Esophagus (tissue), 2 donors: ENCODE measurements at regions not wholly inside any gene's neighbourhood (a gene's known extent, or its start where the extent isn't known, plus 50 kb on each side); places are given as distances from the start of the nearest gene placed in this dataset.

Experiments used
- H3K27ac ChIP-seq, 2 donors: one replicate each; pipeline ENCODE4 v1.5.1; 2013; ENCODE audit warnings: low read depth in 2 of 2, mild to moderate bottlenecking in 2 of 2, inconsistent platforms in 1 of 2, low read length in 1 of 2, moderate library complexity in 1 of 2
- H3K27me3 ChIP-seq, 2 donors: one replicate each; pipeline ENCODE4 v1.6.1; 2013; ENCODE audit warnings: low read length in 2 of 2, control low read depth in 1 of 2, mild to moderate bottlenecking in 1 of 2; ENCODE audit not compliant: insufficient read depth in 2 of 2, control insufficient read depth in 1 of 2
- H3K36me3 ChIP-seq, 2 donors: one replicate each; pipeline ENCODE4 v1.6.1; 2013; ENCODE audit warnings: low read length in 1 of 2; ENCODE audit not compliant: control insufficient read depth in 2 of 2, insufficient read depth in 2 of 2
- H3K4me1 ChIP-seq, 2 donors: one replicate each; pipeline ENCODE4 v1.6.1; 2013; ENCODE audit warnings: low read length in 1 of 2; ENCODE audit not compliant: control insufficient read depth in 2 of 2, insufficient read depth in 2 of 2
- H3K4me3 ChIP-seq, 2 donors: one replicate each; pipeline ENCODE4 v1.5.1; 2013; ENCODE audit warnings: low read length in 2 of 2, mild to moderate bottlenecking in 2 of 2, low read depth in 1 of 2, moderate library complexity in 1 of 2
- H3K9me3 ChIP-seq, 2 donors: one replicate each; pipeline ENCODE4 v1.6.1; 2013; ENCODE audit warnings: mild to moderate bottlenecking in 2 of 2, low read depth in 1 of 2, low read length in 1 of 2, moderate library complexity in 1 of 2; ENCODE audit not compliant: control insufficient read depth in 2 of 2, insufficient read depth in 1 of 2
- WGBS, 2 donors: extraction: QIAGEN DNeasy Blood & Tissue Kit; methylation state at CpG; one replicate each; pipeline ENCODE4 v1.1.7; 2013; 5-methylcytosine and 5-hydroxymethylcytosine counted together
- donor health status: healthy with polysubstance abuse.
- donor health status: Bipolar disorder and iron deficiency.

DNA sequence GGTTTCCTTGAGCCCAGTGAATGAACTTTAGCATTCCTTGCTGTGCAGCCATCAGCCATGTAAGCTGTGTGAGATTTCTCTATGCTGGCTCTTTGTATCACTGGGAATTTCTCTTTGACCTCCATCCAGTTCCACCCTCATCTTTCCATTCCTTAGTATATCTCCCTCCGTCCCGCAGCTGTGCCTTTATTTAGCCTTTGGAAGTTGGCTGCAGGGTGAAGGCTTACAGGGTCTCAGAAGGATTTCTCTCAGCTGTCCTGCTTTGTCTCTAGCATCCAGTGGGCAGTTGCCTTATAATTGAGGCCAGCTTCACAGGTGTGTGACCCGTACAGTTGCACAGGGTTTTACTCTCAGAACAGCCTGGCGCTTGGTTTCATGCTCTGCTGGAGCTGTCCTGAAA is 144.3 kb downstream of the PXDC1 start:
- 89 to 96% methylated on average over 4 of the region's 4 CpGs for WGBS, 2 donors
- peaks cover 0 to 6% of the 10 kb centered on the region in 2 donors for H3K9me3 ChIP-seq
- H3K27ac ChIP-seq = no peak overlapping the region
- no peaks in the 10 kb centered on the region for H3K36me3 ChIP-seq
- no peaks in the 10 kb centered on the region for H3K27me3 ChIP-seq
- peaks cover 0 to 13% of the 10 kb centered on the region in 2 donors for H3K4me1 ChIP-seq
- no peak overlapping the region for H3K4me3 ChIP-seq

DNA sequence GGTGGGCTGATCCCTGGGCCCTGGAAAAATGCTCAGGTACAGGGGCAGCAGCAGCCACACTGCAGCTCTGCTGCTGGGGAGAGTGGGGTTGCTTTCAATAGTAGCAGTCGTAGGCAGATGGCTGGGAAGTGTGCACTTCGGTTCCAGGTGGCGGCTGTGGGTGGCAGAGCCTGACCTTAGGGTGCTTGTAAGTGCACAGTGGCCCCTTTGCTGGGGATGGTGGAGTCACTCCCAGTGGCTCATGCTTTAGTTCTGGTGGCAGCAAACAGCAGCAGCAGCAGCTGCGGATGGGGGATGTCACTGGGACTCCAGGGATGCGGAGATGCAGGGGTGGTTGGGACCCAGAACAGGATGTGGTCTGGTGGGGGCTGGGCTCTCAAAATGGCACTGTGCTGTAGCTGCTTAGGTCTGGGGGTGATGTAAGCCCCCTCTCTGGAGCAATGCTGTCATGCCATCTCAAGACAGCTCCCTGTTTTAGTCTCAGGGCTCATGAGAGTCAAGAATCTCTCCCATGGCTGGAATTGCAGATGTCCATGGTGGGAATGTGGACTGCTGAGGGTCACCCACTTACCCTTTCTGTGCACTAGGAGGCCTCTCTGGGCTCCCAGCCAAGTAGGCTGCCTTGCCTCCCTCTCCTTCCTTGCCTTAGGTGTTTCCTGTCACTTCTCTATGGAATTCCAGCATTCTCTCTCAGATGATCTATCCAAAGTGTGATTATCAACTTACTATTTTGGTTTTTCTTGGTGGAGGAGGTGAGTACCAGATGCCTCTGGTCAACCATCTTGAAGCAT is 146.7 kb upstream of the SLC22A23 start:
- Histone ChIP-seq H3K36me3 (no peaks in the 10 kb centered on the region), H3K9me3 (peaks cover 0 to 6% of the 10 kb centered on the region in 2 donors), H3K27ac (no peak overlapping the region), H3K4me3 (no peak overlapping the region), H3K27me3 (no peaks in the 10 kb centered on the region), H3K4me1 (peaks cover 0 to 4% of the 10 kb centered on the region in 2 donors)
- 91 to 93% methylated on average over 5 of the region's 5 CpGs for WGBS, 2 donors

DNA sequence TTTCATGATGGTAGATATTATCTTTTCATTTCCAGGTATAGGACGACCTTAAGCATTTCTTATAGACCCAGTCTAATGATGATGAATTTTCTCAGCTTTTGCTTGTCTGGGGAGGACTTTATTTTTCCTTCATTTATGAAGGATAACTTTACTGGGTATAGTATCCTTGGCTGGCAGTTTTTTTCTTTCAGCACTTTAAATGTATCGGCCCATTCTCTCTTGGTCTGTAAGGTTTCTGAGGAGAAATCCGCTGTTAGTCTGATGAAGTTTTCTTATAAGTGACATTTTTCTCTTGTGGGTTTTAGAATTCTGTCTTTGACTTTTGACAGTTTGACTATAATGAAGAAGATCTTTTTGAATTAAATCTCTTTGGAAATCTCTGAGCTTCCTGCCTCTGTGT is 144.7 kb upstream of the SLC22A23 start:
- no peaks in the 10 kb centered on the region for H3K27me3 ChIP-seq
- H3K4me1 ChIP-seq = peaks cover 0 to 4% of the 10 kb centered on the region in 2 donors
- H3K27ac ChIP-seq = no peak overlapping the region
- WGBS, 2 donors = 94 to 98% methylated on average over 3 of the region's 3 CpGs
- H3K9me3 ChIP-seq = peaks cover 0 to 6% of the 10 kb centered on the region in 2 donors
- H3K36me3 ChIP-seq = no peaks in the 10 kb centered on the region
- H3K4me3 ChIP-seq = no peak overlapping the region

DNA sequence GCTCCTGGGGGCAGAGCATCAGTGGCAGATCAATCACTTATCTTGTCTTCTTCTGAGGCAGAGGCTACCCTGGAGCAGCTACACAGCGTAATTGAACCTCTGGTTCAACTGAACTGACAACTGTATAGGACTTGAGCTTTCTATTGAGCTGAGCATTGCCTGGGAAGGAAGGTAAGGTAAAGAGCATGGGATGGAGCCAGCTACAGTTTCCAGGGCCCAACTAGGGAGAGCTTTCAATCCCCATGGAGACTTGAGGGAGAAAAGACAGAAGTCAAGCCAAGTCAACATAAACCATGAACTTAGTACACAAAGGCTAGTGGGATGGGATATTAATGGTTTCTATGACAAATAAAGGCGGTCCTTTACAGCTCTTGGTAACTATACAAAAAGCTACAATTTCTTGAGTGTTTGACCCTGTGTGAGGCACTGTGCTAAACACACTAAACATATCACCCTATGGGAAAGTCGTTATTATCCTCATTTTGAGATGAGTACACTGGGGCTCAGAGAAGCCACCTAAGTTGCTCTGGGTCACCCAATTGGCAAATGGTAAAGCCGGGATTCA is 140.7 kb upstream of the SLC22A23 start:
- Histone ChIP-seq H3K36me3 (no peaks in the 10 kb centered on the region), H3K9me3 (peaks cover 0 to 1% of the 10 kb centered on the region in 2 donors), H3K27ac (no peak overlapping the region), H3K4me3 (no peak overlapping the region), H3K27me3 (no peaks in the 10 kb centered on the region), H3K4me1 (peaks cover 0 to 5% of the 10 kb centered on the region in 2 donors)
- 82 to 88% methylated on average over 4 of the region's 4 CpGs for WGBS, 2 donors

DNA sequence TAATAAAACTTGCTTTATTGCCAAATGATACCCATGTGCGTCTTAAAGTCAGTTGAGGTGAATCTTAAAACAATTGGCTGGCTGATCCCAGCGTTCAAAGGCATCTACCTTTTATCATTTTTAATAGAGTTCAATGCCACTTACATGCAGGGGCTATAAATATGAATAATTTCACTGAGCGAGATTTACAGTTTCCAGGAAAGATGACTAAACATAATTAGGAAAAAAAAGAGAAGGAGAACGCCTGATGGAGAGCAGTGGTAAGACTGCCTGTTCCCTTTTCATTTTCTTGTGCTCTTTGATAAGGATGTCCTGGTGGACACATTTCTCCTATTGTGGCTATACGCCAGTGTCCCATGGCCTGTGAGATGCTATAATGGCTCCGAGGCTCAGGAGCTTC is 139.9 kb upstream of the SLC22A23 start:
- 67 to 78% methylated on average over 6 of the region's 6 CpGs for WGBS, 2 donors
- Histone ChIP-seq H3K4me1 (peaks cover 0 to 4% of the 10 kb centered on the region in 2 donors), H3K27me3 (no peaks in the 10 kb centered on the region), H3K9me3 (no peaks in the 10 kb centered on the region), H3K36me3 (no peaks in the 10 kb centered on the region), H3K27ac (no peak overlapping the region), H3K4me3 (no peak overlapping the region)

DNA sequence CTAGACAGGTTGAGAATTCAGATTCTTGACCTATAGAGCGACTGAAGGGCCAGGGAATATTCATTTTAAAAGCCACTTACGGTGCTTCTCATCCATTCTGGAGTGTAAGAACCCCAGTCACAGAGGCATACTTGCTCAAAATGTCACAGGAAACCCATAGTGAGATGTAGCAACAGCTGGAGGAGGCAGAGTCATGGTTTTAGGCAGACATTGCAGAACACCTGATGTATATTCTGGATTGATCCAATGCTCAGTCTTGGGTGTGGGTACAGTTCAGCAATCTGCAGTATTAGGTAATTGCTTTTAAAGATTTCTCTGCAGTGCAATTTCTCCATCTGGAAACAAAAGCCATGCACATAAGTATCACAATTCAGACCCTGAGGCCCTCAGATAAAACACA is 137.4 kb upstream of the SLC22A23 start:
- Histone ChIP-seq H3K4me1 (peaks cover 0 to 4% of the 10 kb centered on the region in 2 donors), H3K27ac (no peak overlapping the region), H3K27me3 (no peaks in the 10 kb centered on the region), H3K9me3 (no peaks in the 10 kb centered on the region), H3K36me3 (no peaks in the 10 kb centered on the region), H3K4me3 (no peak overlapping the region)
- WGBS, 2 donors = 89 to 93% methylated on average over 2 of the region's 2 CpGs

DNA sequence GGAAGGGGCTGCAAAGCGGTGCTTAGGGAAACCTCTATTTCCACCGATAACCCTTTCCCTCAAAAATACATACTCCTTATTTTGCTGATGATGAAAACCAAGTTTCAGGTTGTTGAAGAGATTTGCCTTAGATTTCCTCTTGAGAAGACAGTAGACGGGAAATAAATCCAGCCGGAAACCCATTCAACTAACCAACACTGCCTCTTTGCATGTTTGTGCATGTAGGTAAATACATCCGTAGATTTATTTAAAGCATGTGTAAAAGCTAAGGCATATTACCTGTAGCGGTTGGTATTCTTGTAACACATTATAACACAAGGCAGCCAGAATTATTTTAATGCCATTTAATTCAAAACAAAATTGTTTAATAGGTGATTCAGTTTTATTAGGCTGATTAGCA is 136.3 kb upstream of the SLC22A23 start:
- Histone ChIP-seq H3K4me1 (peaks cover 0 to 4% of the 10 kb centered on the region in 2 donors), H3K9me3 (no peaks in the 10 kb centered on the region), H3K36me3 (no peaks in the 10 kb centered on the region), H3K27me3 (no peaks in the 10 kb centered on the region), H3K4me3 (no peak overlapping the region), H3K27ac (peak overlapping the region in 1 of 2 donors; percentile 92)
- WGBS, 2 donors = 70 to 80% methylated on average over 6 of the region's 6 CpGs

DNA sequence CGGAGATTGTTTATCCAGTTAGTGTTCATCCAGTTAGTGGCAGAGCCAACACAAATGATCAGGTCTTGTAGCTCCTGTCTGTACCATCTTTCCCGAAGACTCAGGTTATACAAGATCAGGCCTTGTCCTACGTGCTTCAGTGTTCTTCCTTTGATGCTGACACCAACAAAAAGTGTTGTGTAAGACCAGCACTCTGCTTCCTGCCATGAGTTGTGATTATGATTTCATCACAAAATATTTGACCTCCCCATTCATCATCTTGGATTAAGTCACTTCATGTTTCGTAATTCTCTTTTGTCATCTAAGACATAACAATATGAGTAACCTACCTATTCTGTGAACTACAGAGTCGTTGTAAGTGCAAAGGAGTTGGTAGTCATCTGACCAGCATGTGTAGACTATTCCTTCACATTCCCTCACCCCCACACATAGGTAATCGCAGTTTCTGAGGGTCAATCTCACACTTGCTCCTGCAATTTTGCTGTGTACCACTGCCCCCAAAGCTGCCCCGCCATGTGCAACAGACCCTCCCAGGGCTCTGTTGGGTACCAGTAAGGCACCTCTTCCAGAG is 135.6 kb upstream of the SLC22A23 start:
- WGBS, 2 donors = 44 to 57% methylated on average over 7 of the region's 7 CpGs
- Histone ChIP-seq H3K27me3 (no peaks in the 10 kb centered on the region), H3K9me3 (no peaks in the 10 kb centered on the region), H3K36me3 (no peaks in the 10 kb centered on the region), H3K4me3 (no peak overlapping the region), H3K27ac (peak overlapping the region; percentile 70 to 92), H3K4me1 (peaks cover 0 to 4% of the 10 kb centered on the region in 2 donors)

DNA sequence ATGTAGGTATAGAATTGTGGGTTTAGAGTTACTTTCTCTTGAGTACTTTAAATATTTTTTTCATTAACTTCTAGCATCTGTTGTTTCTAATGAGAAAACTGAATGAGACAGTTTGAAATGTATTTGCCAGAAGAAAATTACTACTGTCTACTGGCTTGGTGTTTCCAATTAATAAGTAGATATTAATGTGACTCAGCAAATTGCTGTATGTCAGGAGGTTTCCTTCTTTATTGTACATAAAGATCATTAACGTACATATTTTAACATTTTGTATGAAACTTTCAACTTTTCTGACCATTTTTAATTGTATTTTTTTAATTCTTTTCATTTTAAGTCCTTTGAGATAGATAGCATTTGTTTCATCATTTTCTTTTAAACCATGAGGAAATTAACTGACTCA is 135.1 kb upstream of the SLC22A23 start:
- no peak overlapping the region for H3K4me3 ChIP-seq
- peak overlapping the region in 1 of 2 donors; percentile 40 for H3K27ac ChIP-seq
- 54 to 56% methylated on average over 1 of the region's 1 CpG for WGBS, 2 donors
- no peaks in the 10 kb centered on the region for H3K27me3 ChIP-seq
- no peaks in the 10 kb centered on the region for H3K36me3 ChIP-seq
- peaks cover 0 to 4% of the 10 kb centered on the region in 2 donors for H3K4me1 ChIP-seq
- no peaks in the 10 kb centered on the region for H3K9me3 ChIP-seq
